ENCODE measurements at regions not wholly inside any gene's neighbourhood (a gene's known extent, or its start where the extent isn't known, plus 50 kb on each side); places are given as distances from the start of the nearest gene placed in this dataset.

GRCh38 chr12:72203764-72204335 is 68.3 kb upstream of the TRHDE start:
- intact Hi-C loops (cut with micrococcal nuclease; ENCODE audit: unreplicated experiment): no loop called here
- H3K27me3 ChIP-seq (ENCODE audit: control insufficient read depth in 1 of 2, insufficient read depth in 2 of 2, low read length in 2 of 2): no peaks in the 10 kb centered on the region
- ATAC-seq (no peak), FAIRE-seq (no peak), DNase-seq (ENCODE audit: low spot score) (no peak)
- no peak overlapping the region for H3K27ac ChIP-seq (ENCODE audit: extremely low read length, insufficient read depth, low read length)
- H4K20me1 ChIP-seq (ENCODE audit: insufficient read depth, low read length): no peaks in the 10 kb centered on the region
- H3K4me1 ChIP-seq (ENCODE audit: insufficient read depth, low read length): no peaks in the 10 kb centered on the region
- no peak overlapping the region for H3K9ac ChIP-seq (ENCODE audit: insufficient read depth, low read depth, low read length)
- ChIA-PET CTCF (ENCODE audit: low intra/inter-chr PET ratio, low total read pairs) (no interaction called here), POLR2A (no interaction called here)
- no peak overlapping the region for H2AFZ ChIP-seq (ENCODE audit: low read length)
- H3K4me3 ChIP-seq (replicated peaks in 1 of 3; ENCODE audit: insufficient read depth in 1 of 3, low read depth in 2 of 3, low read length in 3 of 3): no peak overlapping the region
- BruUV-seq (replicated peaks): no TSS peak
- in situ Hi-C loops (cut with HindIII; ENCODE audit: extremely low pct_ligation_motif_present, low pct_unique_long_range_greater_than_20kb): no loop called here
- no peak overlapping the region for H3K4me2 ChIP-seq (ENCODE audit: low read depth, low read length)
- H3K36me3 ChIP-seq (replicated peaks in 1 of 2; ENCODE audit: control insufficient read depth in 1 of 2, insufficient read depth in 2 of 2, low read length in 2 of 2): no peaks in the 10 kb centered on the region
- H3K79me2 ChIP-seq (ENCODE audit: insufficient read depth, low read length): no peaks in the 10 kb centered on the region
- TF ChIP-seq ZBTB7A (CRISPR knock-in tag; IDR thresholded peaks at IDR 0.05): no peak
- WGBS (ENCODE audit: low lambda C conversion rate): 21% methylated on average over 5 of the region's 5 CpGs
- no peaks in the 10 kb centered on the region for H3K9me3 ChIP-seq (ENCODE audit: low read length)

- no peak overlapping the region for H3K4me3 ChIP-seq (replicated peaks in 1 of 3; ENCODE audit: insufficient read depth in 1 of 3, low read depth in 2 of 3, low read length in 3 of 3)
- ChIA-PET CTCF (ENCODE audit: low intra/inter-chr PET ratio, low total read pairs) (no interaction called here), POLR2A (no interaction called here)
- TF ChIP-seq EEA1 (CRISPR knock-in tag; IDR thresholded peaks at IDR 0.05; ENCODE audit: borderline replicate concordance) (no peak), ELK4 (CRISPR knock-in tag; IDR thresholded peaks at IDR 0.05; ENCODE audit: borderline replicate concordance) (no peak), TRIM22 (IDR thresholded peaks at IDR 0.05) (no peak), REL (CRISPR knock-in tag; conservative IDR thresholded peaks at IDR 0.05) (no peak), SP1 (IDR thresholded peaks at IDR 0.05) (no peak), SP1 (CRISPR knock-in tag; IDR thresholded peaks at IDR 0.05) (no peak), RAD21 (CRISPR knock-in tag; IDR thresholded peaks at IDR 0.05) (no peak), SIN3B (IDR thresholded peaks at IDR 0.05; ENCODE audit: low read length) (no peak), SAFB2 (CRISPR knock-in tag; IDR thresholded peaks at IDR 0.05; ENCODE audit: borderline replicate concordance, low read depth) (no peak), USF2 (IDR thresholded peaks at IDR 0.05; ENCODE audit: low read depth, low read length) (no peak), USF2 (CRISPR knock-in tag; IDR thresholded peaks at IDR 0.05; ENCODE audit: borderline replicate concordance) (no peak)
- ATAC-seq: no peak
- H3K27me3 ChIP-seq (ENCODE audit: control insufficient read depth in 1 of 2, insufficient read depth in 2 of 2, low read length in 2 of 2): no peaks in the 10 kb centered on the region; a peak in 1 of 5 replicates
- no peak overlapping the region for H3K4me2 ChIP-seq (ENCODE audit: low read depth, low read length)
- no TSS peak for BruUV-seq (replicated peaks)
- no peak for FAIRE-seq
- in situ Hi-C loops (cut with HindIII; ENCODE audit: extremely low pct_ligation_motif_present, low pct_unique_long_range_greater_than_20kb) (no loop called here), intact Hi-C loops (cut with micrococcal nuclease; ENCODE audit: unreplicated experiment) (no loop called here)
- H3K9me3 ChIP-seq (ENCODE audit: low read length): no peaks in the 10 kb centered on the region
- no peaks in the 10 kb centered on the region for H3K36me3 ChIP-seq (replicated peaks in 1 of 2; ENCODE audit: control insufficient read depth in 1 of 2, insufficient read depth in 2 of 2, low read length in 2 of 2)
- no peaks in the 10 kb centered on the region for H3K79me2 ChIP-seq (ENCODE audit: insufficient read depth, low read length)
- no peaks in the 10 kb centered on the region for H3K4me1 ChIP-seq (ENCODE audit: insufficient read depth, low read length)
- no peak overlapping the region for H3K27ac ChIP-seq (ENCODE audit: extremely low read length, insufficient read depth, low read length)
- no peak overlapping the region for H3K9ac ChIP-seq (ENCODE audit: insufficient read depth, low read depth, low read length)
- H2AFZ ChIP-seq (ENCODE audit: low read length): no peak overlapping the region
- no peak for DNase-seq (ENCODE audit: low spot score)
- no peaks in the 10 kb centered on the region for H4K20me1 ChIP-seq (ENCODE audit: insufficient read depth, low read length)
These were observed 65.1 kb upstream of the TRHDE start for GRCh38 chr12:72207079-72207478.

All from HepG2 (cell line).